ENCODE measurements at regions not wholly inside any gene's neighbourhood (a gene's known extent, or its start where the extent isn't known, plus 50 kb on each side); places are given as distances from the start of the nearest gene placed in this dataset.

DNA sequence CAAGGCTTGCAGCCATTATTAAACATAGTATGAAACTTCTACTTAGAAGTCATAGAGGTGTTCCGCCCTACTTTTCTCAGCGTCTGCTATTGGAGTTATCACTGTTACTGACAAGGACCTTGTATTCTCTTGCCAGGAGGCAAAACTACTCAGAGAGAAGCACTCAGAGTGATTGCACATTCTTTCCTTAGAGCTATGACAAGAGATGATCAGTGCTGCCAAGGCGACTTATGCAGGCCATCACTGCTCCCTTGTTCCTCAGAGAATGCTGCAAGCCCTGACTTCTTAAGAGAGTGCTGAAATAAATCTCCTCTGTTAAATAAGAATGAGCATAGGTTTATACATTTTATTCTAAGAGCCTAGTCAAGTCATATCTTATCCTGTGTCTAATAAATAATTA is 534.6 kb upstream of the PHF14 start:
- TF ChIP-seq SIN3A (IDR thresholded peaks at IDR 0.05; ENCODE audit: borderline replicate concordance, insufficient read depth, low read length) (no peak), TAF1 (IDR thresholded peaks at IDR 0.05; ENCODE audit: borderline replicate concordance, insufficient read depth, low read length) (no peak), FOXP2 (optimal IDR thresholded peaks at IDR 0.05; ENCODE audit: borderline replicate concordance, extremely low read depth, extremely low read length, insufficient read depth) (no peak), POLR2AphosphoS5 (IDR thresholded peaks at IDR 0.05; ENCODE audit: low read depth, low read length) (no peak)
- TF ChIP-seq, protein P1, sequence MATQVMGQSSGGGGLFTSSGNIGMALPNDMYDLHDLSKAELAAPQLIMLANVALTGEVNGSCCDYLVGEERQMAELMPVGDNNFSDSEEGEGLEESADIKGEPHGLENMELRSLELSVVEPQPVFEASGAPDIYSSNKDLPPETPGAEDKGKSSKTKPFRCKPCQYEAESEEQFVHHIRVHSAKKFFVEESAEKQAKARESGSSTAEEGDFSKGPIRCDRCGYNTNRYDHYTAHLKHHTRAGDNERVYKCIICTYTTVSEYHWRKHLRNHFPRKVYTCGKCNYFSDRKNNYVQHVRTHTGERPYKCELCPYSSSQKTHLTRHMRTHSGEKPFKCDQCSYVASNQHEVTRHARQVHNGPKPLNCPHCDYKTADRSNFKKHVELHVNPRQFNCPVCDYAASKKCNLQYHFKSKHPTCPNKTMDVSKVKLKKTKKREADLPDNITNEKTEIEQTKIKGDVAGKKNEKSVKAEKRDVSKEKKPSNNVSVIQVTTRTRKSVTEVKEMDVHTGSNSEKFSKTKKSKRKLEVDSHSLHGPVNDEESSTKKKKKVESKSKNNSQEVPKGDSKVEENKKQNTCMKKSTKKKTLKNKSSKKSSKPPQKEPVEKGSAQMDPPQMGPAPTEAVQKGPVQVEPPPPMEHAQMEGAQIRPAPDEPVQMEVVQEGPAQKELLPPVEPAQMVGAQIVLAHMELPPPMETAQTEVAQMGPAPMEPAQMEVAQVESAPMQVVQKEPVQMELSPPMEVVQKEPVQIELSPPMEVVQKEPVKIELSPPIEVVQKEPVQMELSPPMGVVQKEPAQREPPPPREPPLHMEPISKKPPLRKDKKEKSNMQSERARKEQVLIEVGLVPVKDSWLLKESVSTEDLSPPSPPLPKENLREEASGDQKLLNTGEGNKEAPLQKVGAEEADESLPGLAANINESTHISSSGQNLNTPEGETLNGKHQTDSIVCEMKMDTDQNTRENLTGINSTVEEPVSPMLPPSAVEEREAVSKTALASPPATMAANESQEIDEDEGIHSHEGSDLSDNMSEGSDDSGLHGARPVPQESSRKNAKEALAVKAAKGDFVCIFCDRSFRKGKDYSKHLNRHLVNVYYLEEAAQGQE (IDR thresholded peaks at IDR 0.05; ENCODE audit: insufficient read depth in 1 of 2, low read depth in 2 of 2, low read length in 2 of 2), result no peak

DNA sequence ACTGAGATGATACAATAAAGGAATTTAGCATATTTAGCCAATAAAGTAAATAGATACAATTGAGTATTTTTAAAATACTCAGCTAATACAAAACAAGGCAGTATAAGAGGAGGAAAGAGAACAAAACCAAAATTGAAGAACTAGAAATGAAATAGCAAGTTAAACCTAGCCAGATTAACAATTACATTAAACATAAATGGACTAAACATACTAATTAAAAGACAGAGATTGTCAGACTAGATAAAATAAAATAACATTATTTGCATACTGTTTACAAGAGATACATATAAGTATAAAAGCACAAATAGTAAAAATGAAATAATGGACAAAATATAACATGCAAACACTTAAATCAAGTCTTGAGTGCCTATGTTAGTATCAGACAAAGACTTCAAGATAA is 517.7 kb upstream of the PHF14 start:
- no peak for TF ChIP-seq SIN3A (IDR thresholded peaks at IDR 0.05; ENCODE audit: borderline replicate concordance, insufficient read depth, low read length)
- TF ChIP-seq POLR2AphosphoS5 (IDR thresholded peaks at IDR 0.05; ENCODE audit: low read depth, low read length), result no peak
- TF ChIP-seq, protein P1 (IDR thresholded peaks at IDR 0.05; ENCODE audit: insufficient read depth in 1 of 2, low read depth in 2 of 2, low read length in 2 of 2), result no peak
- TF ChIP-seq TAF1 (IDR thresholded peaks at IDR 0.05; ENCODE audit: borderline replicate concordance, insufficient read depth, low read length), result no peak
- no peak for TF ChIP-seq FOXP2 (optimal IDR thresholded peaks at IDR 0.05; ENCODE audit: borderline replicate concordance, extremely low read depth, extremely low read length, insufficient read depth)

DNA sequence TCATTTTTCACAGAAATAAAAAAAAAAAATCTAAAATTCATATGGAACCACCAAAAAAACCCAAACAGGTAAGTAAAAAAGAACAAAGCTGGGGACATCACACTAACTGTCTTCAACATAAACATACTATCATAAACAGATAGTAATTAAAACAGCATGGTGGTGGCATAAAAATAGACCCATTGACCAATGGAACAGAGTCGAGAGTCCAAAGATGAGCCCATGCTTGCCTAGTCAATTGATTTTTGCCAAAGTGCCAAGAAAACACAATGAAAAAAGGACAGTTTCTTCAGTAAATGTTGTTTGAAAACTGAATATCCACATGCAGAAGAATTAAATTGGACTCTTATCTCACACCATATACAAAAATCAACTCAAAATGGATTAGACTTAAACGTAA is 513.2 kb upstream of the PHF14 start:
- TF ChIP-seq FOXP2 (optimal IDR thresholded peaks at IDR 0.05; ENCODE audit: borderline replicate concordance, extremely low read depth, extremely low read length, insufficient read depth) (no peak), POLR2AphosphoS5 (IDR thresholded peaks at IDR 0.05; ENCODE audit: low read depth, low read length) (no peak), TAF1 (IDR thresholded peaks at IDR 0.05; ENCODE audit: borderline replicate concordance, insufficient read depth, low read length) (no peak), SIN3A (IDR thresholded peaks at IDR 0.05; ENCODE audit: borderline replicate concordance, insufficient read depth, low read length) (no peak)
- TF ChIP-seq, protein P1 (IDR thresholded peaks at IDR 0.05; ENCODE audit: insufficient read depth in 1 of 2, low read depth in 2 of 2, low read length in 2 of 2), result no peak

DNA sequence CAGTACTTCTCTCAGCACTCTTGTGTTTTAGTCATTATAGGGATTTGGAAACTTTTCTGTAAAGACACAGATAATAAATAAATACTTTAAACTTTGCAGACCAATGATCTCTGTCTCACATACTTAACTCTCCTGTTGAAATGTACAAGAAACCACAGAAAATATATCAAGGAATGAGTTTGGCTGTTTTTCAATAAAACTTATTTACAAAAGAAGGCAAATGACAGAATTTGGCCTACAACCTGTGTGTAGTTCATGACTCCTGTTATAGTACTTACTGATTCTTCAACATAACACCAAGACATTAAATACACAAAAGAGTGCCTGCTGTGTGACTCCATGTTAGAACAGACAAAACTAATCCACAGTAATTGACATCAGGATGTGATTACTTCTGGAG is 510.0 kb upstream of the PHF14 start:
- TF ChIP-seq, protein P1 (IDR thresholded peaks at IDR 0.05; ENCODE audit: insufficient read depth in 1 of 2, low read depth in 2 of 2, low read length in 2 of 2), result no peak
- no peak for TF ChIP-seq FOXP2 (optimal IDR thresholded peaks at IDR 0.05; ENCODE audit: borderline replicate concordance, extremely low read depth, extremely low read length, insufficient read depth)

DNA sequence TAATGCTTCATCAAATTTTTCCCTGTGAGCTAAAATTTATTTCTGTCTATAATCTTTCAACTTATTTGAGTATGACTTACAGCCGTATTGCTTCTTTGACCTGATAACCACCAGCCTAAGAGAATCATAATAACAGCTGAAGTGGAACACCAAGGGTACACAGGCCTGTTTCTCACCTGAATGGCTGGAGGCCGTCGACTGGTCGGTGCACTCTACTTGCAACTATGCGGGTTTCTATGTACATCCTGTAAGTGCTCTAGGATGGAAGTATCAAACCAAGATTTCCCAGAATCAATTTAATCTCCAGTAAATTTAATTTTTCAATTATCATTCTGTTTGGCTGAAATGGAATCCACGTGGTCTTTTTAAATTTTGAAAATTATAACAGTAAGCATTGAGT is 504.8 kb upstream of the PHF14 start:
- TF ChIP-seq POLR2AphosphoS5 (IDR thresholded peaks at IDR 0.05; ENCODE audit: low read depth, low read length) (no peak), TAF1 (IDR thresholded peaks at IDR 0.05; ENCODE audit: borderline replicate concordance, insufficient read depth, low read length) (no peak), FOXP2 (optimal IDR thresholded peaks at IDR 0.05; ENCODE audit: borderline replicate concordance, extremely low read depth, extremely low read length, insufficient read depth) (no peak)
- TF ChIP-seq, protein P1 (IDR thresholded peaks at IDR 0.05; ENCODE audit: insufficient read depth in 1 of 2, low read depth in 2 of 2, low read length in 2 of 2), result no peak

Data from PFSK-1 (cell line).